Type B pancreatic cell (in vitro differentiated cells): ENCODE measurements at regions not wholly inside any gene's neighbourhood (a gene's known extent, or its start where the extent isn't known, plus 50 kb on each side); places are given as distances from the start of the nearest gene placed in this dataset.

Experiments used
- DNase-seq: peaks from one replicate; pipeline ENCODE4 v3.0.0; 2021; ENCODE audit warnings: mixed read lengths; ENCODE audit not compliant: unreplicated experiment; ENCODE audit errors: extremely low spot score
- H3K27ac Mint-ChIP-seq: 2 replicates; pipeline ENCODE4 v1.8.0; 2021; ENCODE audit warnings: mild to moderate bottlenecking, mixed read lengths
- H3K27me3 Mint-ChIP-seq: 2 replicates; pipeline ENCODE4 v1.8.0; 2021; ENCODE audit warnings: mixed read lengths
- H3K36me3 Mint-ChIP-seq: 2 replicates; pipeline ENCODE4 v1.8.0; 2021; ENCODE audit warnings: mixed read lengths
- H3K4me1 Mint-ChIP-seq: one replicate; pipeline ENCODE4 v1.8.0; 2021; ENCODE audit warnings: mixed read lengths; ENCODE audit not compliant: unreplicated experiment
- H3K4me3 Mint-ChIP-seq: 2 replicates; pipeline ENCODE4 v1.8.0; 2021; ENCODE audit warnings: mild to moderate bottlenecking, mixed read lengths
- H3K9me3 Mint-ChIP-seq: 2 replicates; pipeline ENCODE4 v1.8.0; 2021; ENCODE audit warnings: mixed read lengths
- CTCF ChIP-seq: fragments of 200-600 bp; sonication (generic); conservative IDR thresholded peaks from 2 replicates; pipeline ENCODE4 v1.5.0; 2021; ENCODE audit warnings: antibody characterized with exemption, mild to moderate bottlenecking

- Mint-ChIP-seq H3K27ac (no peak overlapping the region), H3K4me1 (no peaks in the 10 kb centered on the region), H3K27me3 (no peaks in the 10 kb centered on the region), H3K4me3 (no peak overlapping the region), H3K9me3 (peaks cover 5% of the 10 kb centered on the region), H3K36me3 (no peaks in the 10 kb centered on the region)
- TF ChIP-seq CTCF: no peak
- no peak for DNase-seq
Measured at GRCh38 chr21:27155130-27155500, 188.2 kb upstream of the ADAMTS5 start.

DNA sequence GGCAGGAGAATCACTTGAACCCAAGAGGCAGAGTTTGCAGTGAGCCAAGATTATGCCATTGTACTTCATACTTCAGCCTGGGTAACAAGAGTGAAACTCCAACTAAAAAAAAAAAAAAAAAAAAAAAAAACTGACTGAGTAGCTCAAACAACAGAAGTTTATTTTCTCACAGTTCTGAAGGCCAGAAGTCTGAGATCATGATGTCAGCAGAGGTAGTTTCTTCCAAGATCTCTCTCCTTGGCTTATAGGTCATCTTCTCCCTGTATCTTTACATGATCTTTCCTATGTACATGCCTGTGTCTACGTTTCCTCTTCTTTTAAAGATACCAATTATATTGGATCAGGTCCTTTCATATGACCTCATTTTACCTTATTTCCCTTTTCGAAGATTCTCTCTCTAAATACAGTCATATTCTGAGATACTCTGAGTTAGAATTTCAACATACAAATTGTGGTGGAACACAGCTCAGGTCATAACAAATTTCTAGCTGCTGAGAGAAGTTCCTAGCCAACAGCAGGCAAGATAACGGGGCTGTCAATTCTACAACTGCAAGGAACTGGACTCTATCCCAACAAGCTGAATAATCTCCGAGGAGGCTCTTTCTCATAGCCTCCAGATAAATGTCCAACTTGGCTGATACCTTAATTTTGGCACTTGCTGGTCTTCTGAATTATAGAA is 187.7 kb upstream of the ADAMTS5 start:
- no peak overlapping the region for H3K27ac Mint-ChIP-seq
- H3K4me1 Mint-ChIP-seq: no peaks in the 10 kb centered on the region
- H3K27me3 Mint-ChIP-seq: no peaks in the 10 kb centered on the region
- H3K9me3 Mint-ChIP-seq: peaks cover 5% of the 10 kb centered on the region
- TF ChIP-seq CTCF: no peak
- no peak for DNase-seq
- H3K4me3 Mint-ChIP-seq: no peak overlapping the region
- no peaks in the 10 kb centered on the region for H3K36me3 Mint-ChIP-seq

DNA sequence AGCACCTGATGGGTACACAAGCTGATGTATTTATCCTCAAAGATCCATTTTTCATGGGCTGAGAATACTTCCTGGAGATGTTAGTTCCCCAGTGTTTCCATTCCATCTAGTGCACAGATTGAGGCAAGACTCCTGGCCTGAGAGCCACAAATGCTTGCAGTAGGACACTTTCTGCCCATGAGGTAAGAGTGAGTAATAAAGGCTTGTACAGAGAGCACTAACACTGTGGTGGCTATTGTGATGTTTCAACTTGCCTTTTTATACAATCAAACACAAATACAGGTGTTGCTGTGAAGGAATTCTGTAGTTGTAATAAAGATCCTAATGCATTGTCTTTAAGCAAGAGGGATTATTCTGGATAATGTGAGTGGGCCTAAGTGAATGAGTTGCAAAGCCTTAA is 186.1 kb upstream of the ADAMTS5 start:
- no peaks in the 10 kb centered on the region for H3K27me3 Mint-ChIP-seq
- H3K4me1 Mint-ChIP-seq: no peaks in the 10 kb centered on the region
- H3K9me3 Mint-ChIP-seq: peaks cover 11% of the 10 kb centered on the region
- no peaks in the 10 kb centered on the region for H3K36me3 Mint-ChIP-seq
- H3K4me3 Mint-ChIP-seq: no peak overlapping the region
- DNase-seq: no peak
- H3K27ac Mint-ChIP-seq: no peak overlapping the region
- TF ChIP-seq CTCF: no peak

DNA sequence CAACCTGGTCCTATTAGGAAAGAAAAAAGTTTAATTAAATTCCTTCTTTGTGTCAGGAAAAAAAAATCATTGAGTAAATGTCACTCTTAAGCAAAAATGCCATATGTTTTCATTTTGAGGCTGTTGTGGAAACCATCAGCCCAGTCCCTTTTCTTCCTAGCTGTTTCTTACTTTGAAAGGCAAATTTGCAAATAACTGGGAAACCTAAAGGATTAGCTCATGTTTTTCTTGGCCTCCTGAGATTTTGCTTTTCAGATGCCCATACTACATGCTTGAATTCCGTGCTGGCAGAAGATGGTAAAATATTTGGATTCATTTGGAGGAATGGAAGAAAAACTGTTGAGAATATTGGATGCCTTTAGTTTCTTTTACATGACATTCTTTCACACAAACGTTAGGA is 182.1 kb upstream of the ADAMTS5 start:
- Mint-ChIP-seq H3K4me1 (no peaks in the 10 kb centered on the region), H3K9me3 (peaks cover 13% of the 10 kb centered on the region), H3K27me3 (no peaks in the 10 kb centered on the region), H3K27ac (no peak overlapping the region), H3K36me3 (no peaks in the 10 kb centered on the region), H3K4me3 (no peak overlapping the region)
- DNase-seq: no peak
- no peak for TF ChIP-seq CTCF

DNA sequence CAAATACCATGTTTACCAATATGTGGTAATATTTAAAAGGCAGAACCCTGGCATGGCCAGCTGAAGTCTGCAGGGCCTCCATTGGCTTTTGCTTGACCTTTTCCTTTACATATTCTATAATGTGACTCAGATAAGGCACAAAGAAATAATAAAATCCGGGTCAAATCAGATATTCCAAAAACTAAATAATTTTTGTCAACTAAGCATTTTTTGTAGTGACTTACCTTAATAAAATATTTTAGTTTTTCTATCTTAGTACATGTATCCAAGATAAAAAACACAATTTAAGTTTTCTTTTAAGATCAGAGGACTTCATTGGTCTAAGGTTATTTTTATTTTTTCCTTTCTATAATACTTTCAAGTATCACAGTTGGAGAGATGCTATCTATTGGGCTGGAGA is 179.4 kb upstream of the ADAMTS5 start:
- peaks cover 9% of the 10 kb centered on the region for H3K9me3 Mint-ChIP-seq
- no peak overlapping the region for H3K4me3 Mint-ChIP-seq
- H3K4me1 Mint-ChIP-seq: no peaks in the 10 kb centered on the region
- no peak overlapping the region for H3K27ac Mint-ChIP-seq
- TF ChIP-seq CTCF: no peak
- no peaks in the 10 kb centered on the region for H3K27me3 Mint-ChIP-seq
- H3K36me3 Mint-ChIP-seq: no peaks in the 10 kb centered on the region
- DNase-seq: no peak
